Activated CD4-positive, alpha-beta T cell treated with anti-CD3 and anti-CD28 coated beads, Interleukin-2, amount 10 ng/mL, durations not matched to agents 7 days and 5 days (primary cell): ENCODE measurements at regions not wholly inside any gene's neighbourhood (a gene's known extent, or its start where the extent isn't known, plus 50 kb on each side); places are given as distances from the start of the nearest gene placed in this dataset.

ENCODE experiments used
- CTCF ChIA-PET: fragments of 350-600 bp; sonication (Branson Sonifier 250); formaldehyde crosslinking; loops from one replicate; lab custom pipeline; 2021; ENCODE audit warnings: antibody characterized with exemption; lab: Charles Lee
- POLR2A ChIA-PET: fragments of 350-600 bp; sonication (Branson Sonifier 250); formaldehyde crosslinking; loops from one replicate; lab custom pipeline; 2021; ENCODE audit warnings: antibody characterized with exemption; lab: Charles Lee
- DNase-seq: peaks from one replicate; pipeline ENCODE4 v3.0.0-alpha.2; 2020
- H3K27ac Mint-ChIP-seq: one replicate; pipeline ENCODE4 v1.8.0; 2021; ENCODE audit warnings: mild to moderate bottlenecking, moderate library complexity, mixed read lengths
- H3K27me3 Mint-ChIP-seq: one replicate; pipeline ENCODE4 v1.8.0; 2021; ENCODE audit warnings: mixed read lengths
- H3K36me3 Mint-ChIP-seq: one replicate; pipeline ENCODE4 v1.8.0; 2021; ENCODE audit warnings: low read depth, mixed read lengths
- H3K4me1 Mint-ChIP-seq: one replicate; pipeline ENCODE4 v1.8.0; 2021; ENCODE audit warnings: mixed read lengths
- H3K4me3 Mint-ChIP-seq: one replicate; pipeline ENCODE4 v1.8.0; 2021; ENCODE audit warnings: mild to moderate bottlenecking, moderate library complexity, mixed read lengths
- H3K9me3 Mint-ChIP-seq: one replicate; pipeline ENCODE4 v1.8.0; 2021; ENCODE audit warnings: mixed read lengths

DNA sequence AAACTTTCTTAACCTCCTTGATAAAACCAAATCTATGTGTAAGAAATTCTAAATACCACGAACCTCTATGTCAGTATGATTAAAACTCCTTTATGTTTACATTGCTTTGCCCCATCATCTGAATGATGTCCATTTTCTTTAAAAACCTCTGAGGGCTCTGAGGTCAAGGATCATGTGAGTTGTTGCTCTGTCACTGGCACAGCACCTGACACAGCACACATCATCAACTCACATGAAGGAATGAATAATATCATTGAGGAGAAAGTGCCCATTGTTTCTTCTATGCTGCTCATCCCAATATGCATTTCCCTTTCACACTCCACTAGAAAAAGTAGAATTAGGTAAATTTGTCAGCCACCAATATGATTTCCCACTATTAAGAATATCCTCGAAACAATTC is 1178.7 kb upstream of the NRXN1 start:
- Mint-ChIP-seq H3K4me1 (no peaks in the 10 kb centered on the region), H3K27ac (no peak overlapping the region)

DNA sequence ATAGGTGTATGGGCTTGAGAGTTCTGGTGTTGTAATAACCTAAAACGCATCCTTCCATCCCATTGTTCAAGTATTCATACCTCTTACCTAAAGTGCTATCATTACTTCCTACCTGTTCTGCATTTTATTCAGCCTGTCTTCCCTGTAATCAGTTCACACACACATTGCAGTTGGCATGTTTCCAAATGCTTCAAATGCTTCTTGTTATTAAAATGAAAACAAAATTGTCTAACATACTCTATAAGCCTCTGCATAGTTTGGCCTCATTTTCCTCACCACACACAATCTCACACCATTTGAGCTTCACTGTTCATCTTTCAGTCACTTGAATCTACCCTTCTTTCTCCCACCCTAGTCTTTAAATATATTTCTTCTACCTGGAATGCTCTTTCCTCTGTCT is 1178.2 kb upstream of the NRXN1 start:
- Mint-ChIP-seq H3K27me3 (no peaks in the 10 kb centered on the region), H3K4me1 (no peaks in the 10 kb centered on the region), H3K4me3 (no peak overlapping the region), H3K27ac (no peak overlapping the region), H3K9me3 (peaks cover 3% of the 10 kb centered on the region), H3K36me3 (no peaks in the 10 kb centered on the region)
- DNase-seq, result no peak
- ChIA-PET POLR2A (no interaction called here), CTCF (no interaction called here)

More for the DNA sequence above, 1178.7 kb upstream of the NRXN1 start:
- no peak for DNase-seq
- ChIA-PET POLR2A (no interaction called here), CTCF (no interaction called here)
- H3K4me3 Mint-ChIP-seq, result no peak overlapping the region
- H3K36me3 Mint-ChIP-seq, result no peaks in the 10 kb centered on the region
- H3K27me3 Mint-ChIP-seq, result no peaks in the 10 kb centered on the region
- H3K9me3 Mint-ChIP-seq, result peaks cover 3% of the 10 kb centered on the region

DNA sequence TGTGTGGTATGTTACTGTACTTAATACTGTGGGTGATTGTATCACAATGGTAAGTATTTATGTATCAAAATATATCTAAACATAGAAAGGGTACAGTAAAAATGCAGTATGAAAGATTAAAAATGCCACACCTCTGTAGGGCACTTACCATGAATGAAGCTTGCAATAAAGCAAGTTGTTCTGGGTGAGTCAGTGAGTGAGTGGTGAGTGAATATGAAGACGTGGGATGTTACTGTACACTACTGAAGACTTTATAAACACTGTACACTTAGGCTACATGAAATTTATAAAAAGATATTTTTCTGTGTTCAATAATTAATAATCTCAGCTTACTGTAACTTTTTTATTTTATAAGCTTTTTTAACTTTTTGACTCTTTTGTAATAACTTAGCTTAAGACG is 1162.4 kb upstream of the NRXN1 start:
- no peaks in the 10 kb centered on the region for H3K36me3 Mint-ChIP-seq
- no peak overlapping the region for H3K4me3 Mint-ChIP-seq
- H3K27me3 Mint-ChIP-seq, result no peaks in the 10 kb centered on the region
- DNase-seq, result no peak
- H3K27ac Mint-ChIP-seq, result no peak overlapping the region
- ChIA-PET CTCF (no interaction called here), POLR2A (no interaction called here)
- peaks cover 7% of the 10 kb centered on the region for H3K9me3 Mint-ChIP-seq
- no peaks in the 10 kb centered on the region for H3K4me1 Mint-ChIP-seq

DNA sequence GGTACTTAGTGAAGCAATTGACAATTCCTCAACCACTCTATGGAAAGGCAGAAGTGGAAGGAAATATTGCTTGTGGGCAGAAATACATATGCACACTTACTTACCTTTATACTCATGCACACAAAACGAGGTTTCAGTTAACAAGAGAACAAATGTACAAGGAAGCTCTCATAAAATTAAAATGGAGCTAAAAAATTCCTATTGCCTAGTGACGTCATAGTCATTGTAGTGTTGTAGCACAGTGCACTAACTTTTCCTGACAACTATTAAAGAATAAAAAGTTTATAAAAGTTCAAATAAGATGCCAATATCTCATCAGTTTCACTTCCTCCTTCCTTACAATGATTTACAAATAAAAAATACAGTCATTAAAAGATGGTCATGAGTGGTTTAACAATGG is 1161.9 kb upstream of the NRXN1 start:
- ChIA-PET POLR2A (no interaction called here), CTCF (interaction anchor here (0.6 kb wide), 1 partner anchor 1523 kb away, joined by 4 read pairs; no protein-coding TSS in a partner anchor)
- no peak overlapping the region for H3K4me3 Mint-ChIP-seq
- H3K9me3 Mint-ChIP-seq, result peaks cover 9% of the 10 kb centered on the region
- H3K27ac Mint-ChIP-seq, result no peak overlapping the region
- no peak for DNase-seq
- H3K4me1 Mint-ChIP-seq, result no peaks in the 10 kb centered on the region
- no peaks in the 10 kb centered on the region for H3K36me3 Mint-ChIP-seq
- no peaks in the 10 kb centered on the region for H3K27me3 Mint-ChIP-seq

DNA sequence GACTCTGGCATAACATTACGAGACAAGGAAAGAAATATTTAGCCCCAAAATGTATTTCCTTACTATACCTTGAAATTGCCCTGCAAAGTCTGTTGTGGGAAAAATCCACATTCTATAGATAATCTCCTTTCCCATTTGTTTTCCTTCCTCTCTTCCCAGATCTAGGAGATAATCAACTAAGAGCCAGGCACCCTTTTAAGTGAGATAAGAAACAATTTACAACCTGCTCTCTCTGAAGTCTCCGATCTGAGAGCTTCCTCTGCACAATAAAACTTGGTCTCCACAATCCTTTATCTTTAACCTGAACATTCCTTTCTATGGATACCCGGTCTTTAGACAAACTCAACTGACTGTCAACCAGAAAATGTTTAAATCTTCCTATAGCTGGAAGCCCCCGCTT is 1160.7 kb upstream of the NRXN1 start:
- H3K4me3 Mint-ChIP-seq, result no peak overlapping the region
- H3K27ac Mint-ChIP-seq, result no peak overlapping the region
- peaks cover 9% of the 10 kb centered on the region for H3K9me3 Mint-ChIP-seq
- H3K36me3 Mint-ChIP-seq, result no peaks in the 10 kb centered on the region
- H3K4me1 Mint-ChIP-seq, result no peaks in the 10 kb centered on the region
- H3K27me3 Mint-ChIP-seq, result no peaks in the 10 kb centered on the region
- DNase-seq, result no peak
- POLR2A ChIA-PET, result no interaction called here
- CTCF ChIA-PET, result no interaction called here

DNA sequence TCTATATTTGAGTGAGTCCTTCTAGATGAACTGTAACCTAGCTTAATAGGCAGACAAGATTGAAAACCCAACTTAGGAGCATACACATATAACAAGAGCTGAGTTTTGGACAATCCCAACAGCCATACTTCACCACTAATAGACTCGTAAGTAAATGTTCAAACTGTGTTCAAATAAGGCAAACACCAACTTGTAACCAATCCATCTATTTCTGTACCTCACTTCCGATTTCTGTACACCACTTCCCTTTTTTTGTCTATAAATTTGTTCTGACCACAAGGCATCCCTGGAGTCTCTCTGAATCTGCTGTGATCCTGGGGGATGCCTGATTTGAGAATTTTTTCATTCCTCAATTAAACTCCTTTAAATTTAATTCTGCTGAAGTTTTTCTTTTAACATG is 1149.1 kb upstream of the NRXN1 start:
- H3K27me3 Mint-ChIP-seq, result no peaks in the 10 kb centered on the region
- H3K4me3 Mint-ChIP-seq, result no peak overlapping the region
- ChIA-PET POLR2A (no interaction called here), CTCF (no interaction called here)
- no peak overlapping the region for H3K27ac Mint-ChIP-seq
- peaks cover 13% of the 10 kb centered on the region for H3K9me3 Mint-ChIP-seq
- H3K36me3 Mint-ChIP-seq, result no peaks in the 10 kb centered on the region
- no peaks in the 10 kb centered on the region for H3K4me1 Mint-ChIP-seq
- no peak for DNase-seq

DNA sequence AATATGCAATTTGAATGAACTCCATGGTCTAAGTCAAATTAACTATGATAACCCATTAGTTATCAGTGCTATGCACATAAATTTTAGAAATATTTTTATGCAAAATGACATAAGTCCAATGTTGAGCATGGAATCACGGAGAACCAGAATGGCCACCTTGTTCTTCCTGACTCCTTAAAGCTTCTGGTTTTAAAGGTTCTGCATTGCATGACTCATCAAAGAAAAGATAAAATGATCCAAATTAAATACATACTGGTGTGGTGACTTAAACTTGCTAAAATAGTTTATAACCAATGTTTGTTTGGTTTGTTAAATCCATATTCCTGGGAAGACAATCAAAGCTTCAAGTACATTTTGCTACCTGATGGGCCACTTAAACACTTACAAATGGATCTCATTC is 1146.9 kb upstream of the NRXN1 start:
- POLR2A ChIA-PET, result interaction anchor here (0.6 kb wide), 1 partner anchor 68 kb away, joined by 3 read pairs; no protein-coding TSS in a partner anchor
- no peaks in the 10 kb centered on the region for H3K36me3 Mint-ChIP-seq
- no peaks in the 10 kb centered on the region for H3K4me1 Mint-ChIP-seq
- no peak for DNase-seq
- CTCF ChIA-PET, result no interaction called here
- peaks cover 10% of the 10 kb centered on the region for H3K9me3 Mint-ChIP-seq
- H3K4me3 Mint-ChIP-seq, result no peak overlapping the region
- H3K27ac Mint-ChIP-seq, result no peak overlapping the region
- no peaks in the 10 kb centered on the region for H3K27me3 Mint-ChIP-seq

DNA sequence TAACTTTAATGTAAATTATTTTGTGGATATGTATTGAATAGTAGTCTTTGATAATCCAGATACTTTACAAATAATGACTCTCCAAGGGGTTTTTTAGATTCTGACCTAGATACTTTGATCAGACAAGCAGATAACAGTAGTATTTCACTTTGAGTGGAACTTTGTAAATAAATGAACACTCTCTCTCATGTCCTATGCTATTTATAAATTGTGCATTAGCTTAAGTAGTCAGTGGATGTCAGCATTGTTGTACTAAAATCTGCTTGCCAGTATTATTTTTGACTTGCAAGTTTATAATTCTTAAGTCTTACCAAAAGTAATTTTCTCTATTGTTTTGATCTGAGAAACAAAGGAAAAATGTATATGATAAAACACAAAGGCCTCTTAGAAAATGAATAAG is 1113.1 kb upstream of the NRXN1 start:
- H3K27me3 Mint-ChIP-seq, result no peaks in the 10 kb centered on the region
- POLR2A ChIA-PET, result no interaction called here
- CTCF ChIA-PET, result no interaction called here
- H3K27ac Mint-ChIP-seq, result no peak overlapping the region
- no peaks in the 10 kb centered on the region for H3K4me1 Mint-ChIP-seq
- H3K36me3 Mint-ChIP-seq, result no peaks in the 10 kb centered on the region
- no peak overlapping the region for H3K4me3 Mint-ChIP-seq
- DNase-seq, result no peak
- no peaks in the 10 kb centered on the region for H3K9me3 Mint-ChIP-seq

DNA sequence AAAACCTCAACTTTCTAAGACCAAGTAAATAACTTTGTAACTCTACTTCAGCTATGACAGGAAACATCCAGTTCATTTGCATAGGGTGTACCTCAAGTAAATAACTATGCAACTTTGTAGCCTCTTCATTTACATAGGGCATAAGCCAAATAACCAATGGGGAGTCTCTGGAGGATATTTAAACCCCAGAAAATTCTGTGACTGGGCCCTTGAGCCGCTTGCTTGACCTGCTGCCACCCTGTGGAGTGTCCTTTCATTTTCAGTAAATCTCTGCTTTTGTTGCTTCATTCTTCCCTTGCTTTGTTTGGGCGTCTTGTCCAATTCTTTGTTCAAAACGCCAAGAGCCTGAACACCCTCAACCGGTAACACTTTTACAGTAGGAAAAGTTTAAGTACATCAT is 1112.7 kb upstream of the NRXN1 start:
- Mint-ChIP-seq H3K36me3 (no peaks in the 10 kb centered on the region), H3K27ac (no peak overlapping the region), H3K4me3 (no peak overlapping the region), H3K27me3 (no peaks in the 10 kb centered on the region), H3K4me1 (no peaks in the 10 kb centered on the region), H3K9me3 (no peaks in the 10 kb centered on the region)
- POLR2A ChIA-PET, result no interaction called here
- CTCF ChIA-PET, result no interaction called here
- no peak for DNase-seq

DNA sequence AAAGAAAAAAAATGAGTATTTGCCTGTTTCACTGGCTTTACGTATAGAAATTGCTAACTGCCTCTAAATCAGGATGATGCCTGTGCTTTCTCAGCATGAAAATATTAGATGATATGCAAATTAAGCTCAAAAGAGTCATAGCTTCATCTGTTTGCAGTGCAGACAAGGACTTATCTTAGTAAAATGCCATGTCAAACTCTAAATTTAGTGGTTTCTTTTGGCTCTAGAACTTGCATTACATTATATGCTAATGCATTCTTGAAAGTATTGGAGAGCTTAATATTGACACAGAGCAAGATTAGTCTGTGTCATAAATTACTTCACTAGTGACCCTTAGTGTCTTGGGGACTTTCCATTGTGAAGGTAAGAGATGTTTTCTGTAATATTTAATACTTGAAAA is 1109.1 kb upstream of the NRXN1 start:
- H3K27me3 Mint-ChIP-seq, result no peaks in the 10 kb centered on the region
- H3K4me1 Mint-ChIP-seq, result no peaks in the 10 kb centered on the region
- H3K27ac Mint-ChIP-seq, result no peak overlapping the region
- DNase-seq, result no peak
- H3K4me3 Mint-ChIP-seq, result no peak overlapping the region
- H3K36me3 Mint-ChIP-seq, result no peaks in the 10 kb centered on the region
- CTCF ChIA-PET, result no interaction called here
- POLR2A ChIA-PET, result no interaction called here
- no peaks in the 10 kb centered on the region for H3K9me3 Mint-ChIP-seq

DNA sequence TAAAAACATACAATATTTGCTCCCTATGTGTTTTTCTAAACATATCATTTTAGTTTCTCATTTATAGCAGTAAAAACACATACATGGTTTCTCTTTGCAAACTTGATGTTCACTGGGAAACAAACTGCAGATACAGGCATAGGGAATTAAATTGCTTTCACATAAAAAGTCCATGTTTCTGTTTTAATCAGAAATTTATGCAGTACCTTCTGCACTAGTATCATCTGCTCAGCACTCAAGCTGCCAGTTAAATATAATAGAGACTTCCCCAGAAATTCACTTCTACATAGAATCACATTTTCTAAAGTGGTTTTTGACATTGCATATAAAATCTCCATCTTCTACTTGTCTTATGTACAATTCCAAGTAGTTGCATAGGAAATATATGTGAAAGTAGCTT is 1107.3 kb upstream of the NRXN1 start:
- Mint-ChIP-seq H3K4me1 (no peaks in the 10 kb centered on the region), H3K27me3 (no peaks in the 10 kb centered on the region), H3K27ac (no peak overlapping the region), H3K9me3 (peaks cover 2% of the 10 kb centered on the region), H3K36me3 (no peaks in the 10 kb centered on the region), H3K4me3 (no peak overlapping the region)
- ChIA-PET POLR2A (no interaction called here), CTCF (no interaction called here)
- DNase-seq, result no peak

DNA sequence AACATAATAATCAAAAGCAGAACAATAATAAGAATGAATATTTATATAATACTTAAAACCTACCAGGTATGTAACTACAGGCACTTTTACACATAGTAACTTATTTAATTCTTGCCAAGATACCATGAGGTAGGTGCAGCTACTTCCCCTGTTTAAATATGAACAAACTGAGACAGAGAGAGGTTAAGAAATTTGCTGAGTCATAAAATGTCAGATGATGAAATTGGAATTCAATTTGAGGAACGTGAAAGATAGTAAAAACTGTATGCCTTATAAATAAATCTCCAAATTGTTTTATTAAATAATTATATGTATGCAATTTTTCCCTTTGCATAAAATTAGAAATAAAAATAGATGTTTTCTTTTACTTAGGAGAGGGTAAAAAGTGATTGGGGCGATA is 1103.3 kb upstream of the NRXN1 start:
- H3K9me3 Mint-ChIP-seq, result peaks cover 6% of the 10 kb centered on the region
- POLR2A ChIA-PET, result no interaction called here
- H3K36me3 Mint-ChIP-seq, result no peaks in the 10 kb centered on the region
- H3K27me3 Mint-ChIP-seq, result no peaks in the 10 kb centered on the region
- CTCF ChIA-PET, result no interaction called here
- no peaks in the 10 kb centered on the region for H3K4me1 Mint-ChIP-seq
- no peak overlapping the region for H3K27ac Mint-ChIP-seq
- H3K4me3 Mint-ChIP-seq, result no peak overlapping the region
- DNase-seq, result no peak

DNA sequence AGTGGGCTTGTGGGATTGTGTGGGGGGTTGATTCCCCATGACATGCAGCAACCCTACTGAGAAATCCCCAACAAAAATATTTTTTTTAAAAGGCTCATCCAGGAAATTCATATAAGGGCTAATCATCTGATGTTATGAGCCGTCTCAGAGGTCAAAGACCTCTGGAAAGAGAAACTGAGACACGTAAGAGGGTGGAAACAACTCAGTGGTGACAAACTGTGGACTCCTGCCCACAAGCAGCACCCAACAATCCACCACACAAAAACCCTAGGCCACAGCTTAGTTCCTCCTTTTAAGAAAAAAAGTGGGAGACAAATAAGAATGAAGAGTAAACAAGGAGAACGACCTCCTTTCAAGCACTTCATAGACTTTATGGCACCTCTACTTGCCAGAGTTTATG is 1096.1 kb upstream of the NRXN1 start:
- no peaks in the 10 kb centered on the region for H3K4me1 Mint-ChIP-seq
- H3K4me3 Mint-ChIP-seq, result no peak overlapping the region
- CTCF ChIA-PET, result no interaction called here

DNA sequence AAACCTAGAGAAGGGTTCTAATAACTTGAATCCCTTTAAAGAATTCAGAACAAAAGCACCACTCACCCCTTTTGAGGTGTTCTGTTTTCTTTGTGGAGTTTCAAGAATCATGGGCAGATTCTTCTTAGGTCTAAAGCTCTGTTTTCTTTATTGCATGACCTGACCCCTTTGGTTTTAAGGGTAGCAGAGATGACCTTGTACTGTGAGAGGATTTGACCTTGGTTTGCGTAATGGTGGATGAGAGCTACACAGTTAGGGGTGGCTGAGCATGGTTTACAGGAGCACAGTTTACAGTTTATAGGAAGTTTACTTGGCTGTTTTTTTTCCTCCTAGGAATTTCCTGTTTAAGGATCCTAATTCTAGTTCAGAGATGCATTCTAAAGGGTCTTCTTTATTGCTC is 1095.6 kb upstream of the NRXN1 start:
- CTCF ChIA-PET, result no interaction called here
- H3K27ac Mint-ChIP-seq, result no peak overlapping the region
- H3K4me3 Mint-ChIP-seq, result no peak overlapping the region
- DNase-seq, result no peak
- peaks cover 10% of the 10 kb centered on the region for H3K9me3 Mint-ChIP-seq
- H3K36me3 Mint-ChIP-seq, result no peaks in the 10 kb centered on the region
- no peaks in the 10 kb centered on the region for H3K4me1 Mint-ChIP-seq
- no peaks in the 10 kb centered on the region for H3K27me3 Mint-ChIP-seq
- POLR2A ChIA-PET, result no interaction called here

More for the DNA sequence above, 1096.1 kb upstream of the NRXN1 start:
- Mint-ChIP-seq H3K36me3 (no peaks in the 10 kb centered on the region), H3K27ac (no peak overlapping the region), H3K9me3 (peaks cover 10% of the 10 kb centered on the region), H3K27me3 (no peaks in the 10 kb centered on the region)
- no peak for DNase-seq
- POLR2A ChIA-PET, result no interaction called here
